HG03108 (cell line): ENCODE measurements at regions not wholly inside any gene's neighbourhood (a gene's known extent, or its start where the extent isn't known, plus 50 kb on each side); places are given as distances from the start of the nearest gene placed in this dataset.

Source experiments
- ATAC-seq: cut with Tn5 transposase; IDR thresholded peaks from one replicate; pipeline ENCODE4 v1.9.1; 2021; ENCODE audit warnings: moderate library complexity; ENCODE audit not compliant: unreplicated experiment

- no peak for ATAC-seq
Measured at GRCh38 chr2:17309181-17309580, 209.1 kb downstream of the RAD51AP2 start.

DNA sequence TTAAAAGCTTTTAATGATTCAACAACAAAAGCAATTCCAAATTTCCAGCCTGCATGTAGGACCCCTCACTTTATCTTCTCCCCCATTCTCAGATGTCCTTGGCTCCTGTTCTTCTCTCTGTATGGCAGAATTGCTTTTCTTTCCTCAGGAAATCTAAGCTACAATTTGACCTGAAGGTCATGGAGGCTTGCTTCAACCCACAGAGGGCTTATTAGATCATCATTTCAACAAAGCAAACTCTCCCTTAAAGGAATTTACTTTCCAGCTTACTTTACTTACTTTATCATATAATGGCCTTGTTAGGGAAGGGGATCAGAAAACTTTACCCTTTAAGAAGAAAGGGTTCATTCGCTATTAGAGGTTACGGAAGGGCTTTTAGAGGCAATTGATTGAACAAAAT lies 211.5 kb downstream of the RAD51AP2 start:
- ATAC-seq: no peak

DNA sequence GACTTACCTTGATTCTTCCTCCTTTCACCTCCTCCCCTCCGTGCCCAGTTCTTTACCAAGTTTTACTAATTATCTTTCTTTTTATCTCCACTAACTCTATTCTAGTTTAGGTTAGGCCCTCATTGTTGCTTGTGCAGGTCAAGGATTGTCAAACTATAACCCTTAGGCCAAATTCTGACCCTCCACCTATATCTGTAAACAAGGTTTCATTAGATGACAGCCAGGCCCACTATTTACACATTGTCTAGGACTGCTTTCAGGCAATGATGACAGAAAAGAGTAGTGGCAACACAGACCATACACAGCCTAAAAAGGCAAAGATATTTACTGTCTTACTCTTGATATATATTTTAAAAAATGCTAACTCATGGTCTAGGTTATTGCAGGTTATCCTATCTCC lies 212.0 kb downstream of the RAD51AP2 start:
- ATAC-seq: no peak

GRCh38 chr2:17303521-17303920 lies 214.7 kb downstream of the RAD51AP2 start:
- no peak for ATAC-seq

DNA sequence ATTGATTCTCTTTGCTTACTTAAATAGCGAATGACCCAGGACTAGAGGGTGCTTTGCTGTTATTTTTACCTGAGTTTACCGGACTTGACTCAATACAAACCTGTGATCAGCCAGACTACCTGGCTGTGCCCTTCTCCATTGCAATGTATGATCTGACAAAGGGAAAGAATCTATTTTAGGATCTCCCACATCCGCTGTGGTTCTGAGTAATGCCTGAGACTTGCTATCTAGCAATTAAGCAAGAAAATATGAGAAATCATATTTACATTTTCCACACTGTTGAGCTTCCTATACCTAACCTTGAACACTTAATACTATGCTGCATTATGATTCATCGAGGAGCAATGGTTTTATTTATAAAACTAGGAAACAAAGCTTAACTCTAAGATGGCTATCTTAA lies 215.2 kb downstream of the RAD51AP2 start:
- ATAC-seq: no peak

GRCh38 chr2:17302281-17302680 lies 216.0 kb downstream of the RAD51AP2 start:
- ATAC-seq: no peak

GRCh38 chr2:17301437-17301836 lies 216.8 kb downstream of the RAD51AP2 start:
- no peak for ATAC-seq

GRCh38 chr2:17299891-17300540 lies 218.2 kb downstream of the RAD51AP2 start:
- ATAC-seq: no peak

GRCh38 chr2:17298453-17298852 lies 219.8 kb downstream of the RAD51AP2 start:
- no peak for ATAC-seq

DNA sequence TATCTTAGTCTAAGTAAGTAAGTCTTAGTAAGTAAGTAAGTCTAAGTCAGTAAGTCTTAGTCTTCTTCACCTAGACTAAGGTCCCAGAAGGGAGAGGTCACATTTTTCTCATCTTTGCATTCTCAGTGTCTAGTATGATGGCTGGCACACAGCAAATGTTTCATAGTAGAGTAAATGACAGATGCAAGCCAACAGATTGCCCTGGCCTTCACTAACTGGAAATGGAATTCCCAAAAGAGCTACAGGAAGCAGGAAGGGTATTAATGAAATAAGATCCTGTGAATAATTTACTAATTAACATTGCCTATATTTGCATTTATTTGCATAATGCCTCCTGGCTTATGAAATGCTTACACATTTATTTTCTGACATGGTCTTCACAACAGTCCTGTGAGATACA lies 221.6 kb downstream of the RAD51AP2 start:
- ATAC-seq: no peak

DNA sequence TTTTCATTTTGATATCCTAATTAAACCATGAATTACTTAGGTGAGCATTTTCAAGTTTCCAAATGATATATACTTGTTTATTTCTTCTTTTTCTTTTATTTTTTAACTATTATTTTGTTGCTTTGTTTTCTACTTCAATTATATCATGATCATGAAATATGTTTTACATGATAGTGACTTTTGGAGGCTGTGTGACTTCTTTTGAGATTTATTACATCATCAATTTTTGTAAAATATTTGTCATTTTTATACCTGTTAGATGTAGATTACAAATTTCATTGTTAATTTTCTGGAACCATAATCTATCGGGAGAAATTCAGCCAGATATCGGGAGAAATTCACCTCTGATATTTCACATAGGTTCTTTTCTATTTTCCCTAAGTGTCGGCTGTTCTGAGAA lies 228.6 kb downstream of the RAD51AP2 start:
- no peak for ATAC-seq

DNA sequence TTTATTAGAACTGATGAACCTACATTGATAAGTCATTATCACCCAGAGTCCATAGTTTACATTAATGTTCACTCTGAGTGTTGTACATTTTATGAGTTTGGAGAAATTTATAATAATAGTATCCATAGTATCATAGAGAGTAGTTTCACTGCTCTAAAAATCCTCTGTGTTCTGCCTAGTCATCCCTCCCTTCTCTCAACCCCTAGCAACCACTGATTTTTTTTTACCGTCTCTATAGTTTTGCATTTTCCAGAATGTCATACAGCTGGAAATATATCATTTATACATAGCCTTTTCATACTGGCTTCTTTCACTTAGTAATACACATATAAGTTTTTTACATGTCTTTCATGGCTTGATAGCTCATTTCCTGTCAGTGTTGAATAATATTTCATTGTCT lies 231.1 kb downstream of the RAD51AP2 start:
- no peak for ATAC-seq

DNA sequence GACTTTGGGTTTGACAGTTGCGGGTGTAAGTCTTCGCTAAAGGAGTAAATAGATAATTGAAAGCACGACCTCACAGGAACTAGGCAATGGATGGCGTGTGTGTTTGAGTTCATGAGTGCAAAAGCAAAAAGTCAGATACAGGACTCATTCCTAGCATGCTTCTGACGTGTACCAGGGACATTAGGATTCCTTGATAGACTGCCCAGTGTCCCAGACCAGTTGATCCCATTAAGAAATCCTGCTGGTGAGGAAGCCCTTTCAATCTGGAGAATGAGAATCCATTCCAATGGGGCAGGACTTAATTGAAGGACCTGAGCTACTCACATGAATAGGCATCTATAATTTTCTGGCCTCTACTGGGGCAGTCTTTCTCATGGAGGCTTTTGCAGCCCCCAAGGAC lies 235.4 kb downstream of the RAD51AP2 start:
- no peak for ATAC-seq

DNA sequence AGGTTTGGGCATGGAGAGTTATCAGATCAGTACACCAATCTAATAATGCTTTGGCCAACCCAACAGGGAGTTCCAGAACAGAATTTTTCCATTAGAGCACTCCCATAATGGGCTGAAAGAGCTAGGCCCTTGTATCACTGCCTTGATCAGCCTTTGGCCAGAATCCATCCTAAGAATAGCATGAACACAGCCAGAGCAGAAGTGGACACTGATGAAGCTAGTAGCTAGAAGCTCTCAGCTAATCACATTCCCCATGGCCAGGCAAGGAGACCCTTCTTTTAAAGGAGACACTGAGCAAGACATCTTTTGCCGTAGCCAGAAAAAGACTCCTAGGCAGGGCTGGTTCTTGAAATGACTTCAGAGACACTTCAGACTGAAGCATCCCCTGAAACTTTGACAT lies 236.0 kb downstream of the RAD51AP2 start:
- no peak for ATAC-seq

- no peak for ATAC-seq
Measured at GRCh38 chr2:17276220-17276619, 242.0 kb downstream of the RAD51AP2 start.

DNA sequence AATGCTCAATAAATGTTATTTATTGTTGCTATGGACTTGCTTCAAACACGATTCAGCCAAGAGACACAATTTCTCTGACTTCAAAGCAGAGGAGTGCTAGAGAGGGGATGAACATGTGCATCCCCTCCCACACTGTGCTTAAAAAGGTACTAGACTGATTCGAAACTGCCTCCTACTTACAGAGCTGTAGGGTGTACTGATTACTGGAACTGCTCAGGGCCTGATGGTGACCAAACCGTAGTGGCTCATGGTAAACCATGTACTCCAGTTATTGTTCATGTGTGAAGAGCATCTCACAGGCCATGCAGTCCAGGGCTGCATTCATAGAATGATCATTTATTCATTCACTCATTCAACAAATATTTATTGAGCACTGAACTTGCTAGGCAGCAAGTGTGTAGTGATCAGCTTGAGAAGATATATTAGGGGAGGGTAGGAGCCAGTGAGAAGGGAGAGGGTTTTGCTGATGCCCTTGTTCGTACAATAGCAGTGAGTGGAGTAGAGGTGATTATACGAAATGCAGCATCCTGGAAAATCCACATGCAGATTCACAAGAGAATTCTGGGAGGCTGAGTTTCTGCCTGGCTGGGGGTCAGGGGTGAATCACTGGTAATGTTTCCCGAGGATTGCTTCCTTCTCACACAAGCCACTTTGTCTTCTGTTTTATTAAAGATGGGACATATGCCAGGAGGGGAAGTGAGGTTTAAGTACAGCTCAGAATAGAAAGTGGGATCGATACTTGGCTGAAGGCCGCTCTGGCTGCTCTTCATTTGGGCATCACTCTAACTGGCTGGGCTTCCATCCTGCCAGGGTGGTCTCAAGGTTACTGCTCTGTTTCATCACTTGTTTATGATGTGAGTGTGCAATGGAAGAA lies 245.4 kb downstream of the RAD51AP2 start:
- no peak for ATAC-seq

DNA sequence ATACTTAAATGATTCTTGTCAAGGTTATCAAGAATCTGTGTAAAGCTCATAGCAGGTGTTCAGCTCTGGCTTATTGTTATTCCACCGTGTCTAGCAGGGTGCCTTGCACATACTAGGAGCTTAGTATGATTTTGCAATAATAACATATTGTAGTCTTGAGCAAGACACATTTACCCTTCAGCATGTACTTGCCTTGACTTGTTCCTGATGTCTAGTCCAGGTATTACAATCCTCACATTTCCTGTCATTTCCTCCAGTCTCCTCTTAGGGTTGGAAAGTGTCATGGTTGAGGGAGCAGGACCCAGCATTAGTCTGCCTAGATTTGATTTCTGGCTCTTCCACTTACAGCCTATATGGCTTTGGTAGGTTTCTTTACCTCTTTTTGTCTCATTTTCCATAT lies 246.1 kb downstream of the RAD51AP2 start:
- no peak for ATAC-seq

DNA sequence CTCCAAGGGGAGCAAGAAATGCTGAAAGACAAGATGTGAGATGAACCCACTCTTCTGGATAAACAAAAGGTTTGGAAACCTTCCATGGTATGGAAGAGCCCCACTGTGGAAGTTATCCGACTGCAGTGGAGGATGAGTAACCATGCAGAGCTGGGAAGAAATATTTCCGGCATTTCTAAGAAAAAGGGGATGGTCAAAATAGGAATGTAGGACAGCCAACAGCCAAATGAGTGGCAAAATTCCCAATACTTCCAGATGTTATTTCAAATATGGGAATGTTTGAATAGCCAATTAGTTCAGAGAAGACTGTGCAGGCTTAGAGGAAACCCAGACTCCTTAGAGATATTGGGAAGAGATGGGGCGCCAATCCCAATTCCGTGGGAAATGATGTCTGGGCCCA lies 246.8 kb downstream of the RAD51AP2 start:
- no peak for ATAC-seq

GRCh38 chr2:17270894-17271293 lies 247.3 kb downstream of the RAD51AP2 start:
- ATAC-seq: peak; percentile 63

DNA sequence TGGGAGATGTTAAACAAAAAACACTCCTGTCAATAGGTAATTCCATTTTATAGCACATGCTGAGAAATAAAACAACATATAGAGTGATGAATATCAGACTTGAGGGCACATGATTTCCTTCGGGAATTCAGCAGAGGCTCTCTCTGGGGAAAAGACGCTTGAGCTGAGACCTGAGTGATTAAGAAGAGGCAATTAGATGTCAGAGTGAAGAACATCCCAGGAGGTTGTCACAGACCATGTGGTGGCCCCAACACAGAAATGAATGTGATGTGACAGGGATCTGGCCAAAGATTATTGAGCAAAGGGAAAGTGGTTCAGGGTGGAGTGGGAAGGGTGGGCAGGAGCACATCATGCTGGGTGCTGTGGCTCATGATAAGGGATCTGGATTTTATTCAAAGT lies 254.7 kb downstream of the RAD51AP2 start:
- ATAC-seq: no peak

- ATAC-seq: no peak
Measured at GRCh38 chr2:17262854-17263569, 255.2 kb downstream of the RAD51AP2 start.

DNA sequence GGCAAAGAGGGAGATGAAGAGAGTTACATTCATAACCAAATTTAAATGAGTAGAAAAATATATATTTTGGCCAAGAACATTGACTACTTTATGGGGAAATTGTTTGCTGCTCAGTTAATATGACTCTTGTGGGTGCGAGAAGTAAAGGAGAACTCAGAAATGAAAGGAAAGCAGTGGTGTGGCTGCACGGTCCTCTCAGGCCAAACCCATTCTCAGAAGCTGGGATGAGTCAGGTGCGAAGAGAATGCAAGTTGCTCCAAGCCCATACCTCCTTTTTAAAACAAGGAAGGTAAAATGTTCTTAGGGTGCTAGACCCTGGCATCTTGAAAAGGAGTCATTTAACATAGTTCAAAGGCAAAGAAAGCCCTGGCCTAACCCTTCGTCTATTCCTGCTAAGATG lies 258.6 kb downstream of the RAD51AP2 start:
- no peak for ATAC-seq
